Astrocyte (in vitro differentiated cells and primary cell): ENCODE measurements at regions not wholly inside any gene's neighbourhood (a gene's known extent, or its start where the extent isn't known, plus 50 kb on each side); places are given as distances from the start of the nearest gene placed in this dataset.
A peak's percentile ranks its signal among the peaks of the same experiment; 100 is the strongest.

Experiments
- EZH2 ChIP-seq: IDR thresholded peaks from 2 replicates; pipeline ENCODE4 v1.6.1; 2012; ENCODE audit warnings: mild to moderate bottlenecking, low read length, inconsistent platforms; ENCODE audit not compliant: insufficient read depth
- TF ChIP-seq, protein P1 (sequence below): IDR thresholded peaks from 2 replicates; pipeline ENCODE4 v1.5.1; 2011; ENCODE audit warnings: low read depth, mild to moderate bottlenecking, inconsistent platforms, low read length, moderate library complexity; ENCODE audit not compliant: insufficient read depth

DNA sequence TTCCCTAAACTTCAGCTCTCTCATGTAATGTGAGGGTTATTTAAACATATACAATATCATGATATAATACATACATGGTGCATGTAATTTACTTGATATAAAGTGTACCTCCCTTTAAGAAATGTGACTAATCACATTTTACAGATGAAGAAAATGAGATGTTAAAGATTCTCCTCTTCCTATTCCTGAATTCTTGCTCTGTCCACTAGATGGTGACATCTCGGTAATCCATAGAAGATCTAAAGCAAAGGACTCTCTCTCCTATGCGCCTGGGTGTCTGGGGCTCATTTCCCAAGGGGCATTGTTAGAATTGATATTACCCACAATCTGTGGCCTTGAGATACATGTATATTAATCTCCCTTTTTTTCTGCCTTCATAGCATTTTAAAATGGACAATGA is 804.9 kb downstream of the RAB28 start:
- TF ChIP-seq, protein P1, sequence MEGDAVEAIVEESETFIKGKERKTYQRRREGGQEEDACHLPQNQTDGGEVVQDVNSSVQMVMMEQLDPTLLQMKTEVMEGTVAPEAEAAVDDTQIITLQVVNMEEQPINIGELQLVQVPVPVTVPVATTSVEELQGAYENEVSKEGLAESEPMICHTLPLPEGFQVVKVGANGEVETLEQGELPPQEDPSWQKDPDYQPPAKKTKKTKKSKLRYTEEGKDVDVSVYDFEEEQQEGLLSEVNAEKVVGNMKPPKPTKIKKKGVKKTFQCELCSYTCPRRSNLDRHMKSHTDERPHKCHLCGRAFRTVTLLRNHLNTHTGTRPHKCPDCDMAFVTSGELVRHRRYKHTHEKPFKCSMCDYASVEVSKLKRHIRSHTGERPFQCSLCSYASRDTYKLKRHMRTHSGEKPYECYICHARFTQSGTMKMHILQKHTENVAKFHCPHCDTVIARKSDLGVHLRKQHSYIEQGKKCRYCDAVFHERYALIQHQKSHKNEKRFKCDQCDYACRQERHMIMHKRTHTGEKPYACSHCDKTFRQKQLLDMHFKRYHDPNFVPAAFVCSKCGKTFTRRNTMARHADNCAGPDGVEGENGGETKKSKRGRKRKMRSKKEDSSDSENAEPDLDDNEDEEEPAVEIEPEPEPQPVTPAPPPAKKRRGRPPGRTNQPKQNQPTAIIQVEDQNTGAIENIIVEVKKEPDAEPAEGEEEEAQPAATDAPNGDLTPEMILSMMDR = peak; percentile 37
- no peak for TF ChIP-seq EZH2
